Breast epithelium (tissue), 4 donors: ENCODE measurements at regions not wholly inside any gene's neighbourhood (a gene's known extent, or its start where the extent isn't known, plus 50 kb on each side); places are given as distances from the start of the nearest gene placed in this dataset.

Experiments used
- DNase-seq, 2 donors: peaks; one replicate each; pipeline ENCODE4 v3.0.0-alpha.2; 2019; ENCODE audit warnings: low spot score in 2 of 2
- H3K27ac ChIP-seq, 2 donors: fragments of 200-600 bp; sonication (generic) in 1 of 2; one replicate each; pipeline ENCODE4 v1.5.1; 2016 to 2019; ENCODE audit warnings: mild to moderate bottlenecking in 1 of 2
- H3K27me3 ChIP-seq, 2 donors: fragments of 200-600 bp; sonication (generic) in 1 of 2; one replicate each; pipeline versions ENCODE4 v1.5.1 to v1.6.0; 2017 to 2019; ENCODE audit warnings: control low read depth in 1 of 2, mild to moderate bottlenecking in 1 of 2
- H3K36me3 ChIP-seq: fragments of 200-600 bp; one replicate; pipeline ENCODE4 v1.5.1; 2019
- H3K4me1 ChIP-seq, 2 donors: fragments of 200-600 bp; sonication (generic); one replicate each; pipeline ENCODE4 v1.5.1; 2016 to 2019; ENCODE audit warnings: control low read depth in 1 of 2
- H3K4me3 ChIP-seq, 3 donors: fragments of 200-600 bp; sonication (generic); 1 replicate in 2 of 3; 2 replicates in 1 of 3; pipeline ENCODE4 v1.5.1; 2016 to 2019; ENCODE audit warnings: mild to moderate bottlenecking in 3 of 3, moderate library complexity in 2 of 3
- H3K9me3 ChIP-seq, 2 donors: fragments of 200-600 bp; sonication (generic) in 1 of 2; one replicate each; pipeline ENCODE4 v1.5.1; 2016 to 2019; ENCODE audit warnings: control low read depth in 1 of 2
- POLR2A ChIP-seq: fragments of 450-650 bp; IDR thresholded peaks from one replicate; pipeline ENCODE4 v1.6.1; 2016; ENCODE audit warnings: antibody characterized with exemption, mild to moderate bottlenecking, moderate library complexity
- POLR2AphosphoS5 ChIP-seq, 3 donors: sonication (generic); formaldehyde crosslinking; IDR thresholded peaks; one replicate each; pipeline ENCODE4 v1.6.1; 2017; ENCODE audit warnings: antibody characterized with exemption in 3 of 3
- intact Hi-C: fragments of 100-400 bp; cut with DNase I; formaldehyde crosslinking; loops from one replicate; pipeline ENCODE4 v1.15.1; 2023; ENCODE audit warnings: low total_unique reads
- TF ChIP-seq, protein P1 (sequence below), 3 donors: fragments of 450-650 bp; IDR thresholded peaks; one replicate each; pipeline ENCODE4 v1.5.1; 2016 to 2017; ENCODE audit warnings: antibody characterized with exemption in 3 of 3, mild to moderate bottlenecking in 3 of 3, moderate library complexity in 3 of 3

DNA sequence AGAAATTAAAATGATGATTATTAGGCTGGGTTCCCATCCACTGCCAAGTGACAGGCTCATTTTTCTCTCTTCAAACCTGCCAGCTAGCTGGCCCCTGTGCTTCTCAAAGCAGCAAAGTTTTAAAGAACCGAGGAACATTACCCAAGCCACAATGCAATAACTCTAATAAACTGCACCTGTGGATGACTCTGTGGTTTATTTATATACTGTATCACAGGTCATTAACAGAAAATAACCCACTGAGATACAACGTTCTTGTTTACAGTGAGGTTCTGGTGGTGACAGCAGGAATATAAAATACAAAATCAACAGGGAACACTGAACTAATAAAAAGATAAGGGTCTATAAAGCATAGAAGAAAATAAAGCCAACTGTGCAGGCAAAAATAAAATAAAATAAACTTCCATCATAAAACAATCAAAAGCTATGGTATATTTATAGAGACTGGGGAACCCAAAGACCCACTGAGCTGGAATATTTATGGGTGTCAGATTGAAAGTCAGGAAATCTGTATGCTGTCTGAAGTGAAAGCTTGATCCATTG lies 472.9 kb downstream of the NOVA1 start:
- H3K27ac ChIP-seq = no peak overlapping the region
- no peaks in the 10 kb centered on the region for H3K4me1 ChIP-seq
- no peaks in the 10 kb centered on the region for H3K9me3 ChIP-seq
- H3K4me3 ChIP-seq = no peak overlapping the region
- H3K27me3 ChIP-seq = no peaks in the 10 kb centered on the region
- intact Hi-C loops = no loop called here
- TF ChIP-seq POLR2AphosphoS5 (IDR thresholded peaks at IDR 0.05) = no peak
- TF ChIP-seq POLR2A = no peak
- TF ChIP-seq, protein P1, sequence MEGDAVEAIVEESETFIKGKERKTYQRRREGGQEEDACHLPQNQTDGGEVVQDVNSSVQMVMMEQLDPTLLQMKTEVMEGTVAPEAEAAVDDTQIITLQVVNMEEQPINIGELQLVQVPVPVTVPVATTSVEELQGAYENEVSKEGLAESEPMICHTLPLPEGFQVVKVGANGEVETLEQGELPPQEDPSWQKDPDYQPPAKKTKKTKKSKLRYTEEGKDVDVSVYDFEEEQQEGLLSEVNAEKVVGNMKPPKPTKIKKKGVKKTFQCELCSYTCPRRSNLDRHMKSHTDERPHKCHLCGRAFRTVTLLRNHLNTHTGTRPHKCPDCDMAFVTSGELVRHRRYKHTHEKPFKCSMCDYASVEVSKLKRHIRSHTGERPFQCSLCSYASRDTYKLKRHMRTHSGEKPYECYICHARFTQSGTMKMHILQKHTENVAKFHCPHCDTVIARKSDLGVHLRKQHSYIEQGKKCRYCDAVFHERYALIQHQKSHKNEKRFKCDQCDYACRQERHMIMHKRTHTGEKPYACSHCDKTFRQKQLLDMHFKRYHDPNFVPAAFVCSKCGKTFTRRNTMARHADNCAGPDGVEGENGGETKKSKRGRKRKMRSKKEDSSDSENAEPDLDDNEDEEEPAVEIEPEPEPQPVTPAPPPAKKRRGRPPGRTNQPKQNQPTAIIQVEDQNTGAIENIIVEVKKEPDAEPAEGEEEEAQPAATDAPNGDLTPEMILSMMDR (IDR thresholded peaks at IDR 0.05) = no peak
- H3K36me3 ChIP-seq = no peaks in the 10 kb centered on the region
- DNase-seq = no peak

DNA sequence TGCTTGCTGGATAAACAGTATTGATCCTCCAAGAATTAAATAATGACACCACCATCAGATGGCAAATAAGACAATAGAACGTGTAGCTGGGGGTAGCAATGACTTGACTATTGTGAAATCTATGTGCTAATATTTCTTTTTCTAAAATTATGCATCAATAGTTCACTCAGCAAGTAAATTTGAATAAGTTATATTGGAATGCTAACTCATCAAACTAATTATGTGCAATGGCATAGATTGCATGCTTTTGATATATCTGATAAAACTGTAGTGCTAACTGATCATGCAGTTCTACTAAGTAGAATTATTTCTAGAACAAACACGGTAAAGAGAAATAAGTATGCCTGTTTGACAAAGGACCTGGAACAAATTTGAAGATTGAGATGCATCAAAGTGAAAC lies 474.4 kb downstream of the NOVA1 start:
- Histone ChIP-seq H3K4me1 (no peaks in the 10 kb centered on the region), H3K9me3 (no peaks in the 10 kb centered on the region), H3K36me3 (no peaks in the 10 kb centered on the region), H3K4me3 (no peak overlapping the region), H3K27me3 (no peaks in the 10 kb centered on the region), H3K27ac (no peak overlapping the region)
- intact Hi-C loops = no loop called here
- TF ChIP-seq, protein P1 (IDR thresholded peaks at IDR 0.05) = no peak
- no peak for TF ChIP-seq POLR2A
- no peak for TF ChIP-seq POLR2AphosphoS5 (IDR thresholded peaks at IDR 0.05)
- no peak for DNase-seq

DNA sequence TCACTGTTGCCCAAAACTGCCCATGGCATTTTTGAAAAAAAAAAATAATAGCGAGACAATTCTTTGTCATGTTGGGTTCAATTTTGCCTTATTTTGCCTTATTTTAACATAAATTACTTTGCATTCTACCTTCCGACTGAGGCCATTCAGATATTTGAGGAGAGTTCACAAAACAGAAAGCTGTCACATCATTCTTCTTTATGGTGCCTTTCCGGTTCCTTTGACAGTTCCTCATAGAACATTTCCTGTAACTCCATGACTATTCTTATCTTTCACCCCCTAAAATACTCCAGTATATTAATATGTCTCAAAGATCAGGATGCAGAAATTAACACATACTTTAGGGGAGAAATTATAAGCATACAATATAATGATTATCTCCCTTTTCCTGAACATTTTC lies 476.7 kb downstream of the NOVA1 start:
- no peak for DNase-seq
- H3K4me3 ChIP-seq = no peak overlapping the region
- no peaks in the 10 kb centered on the region for H3K36me3 ChIP-seq
- no peak overlapping the region for H3K27ac ChIP-seq
- no peaks in the 10 kb centered on the region for H3K9me3 ChIP-seq
- TF ChIP-seq POLR2AphosphoS5 (IDR thresholded peaks at IDR 0.05) = no peak
- TF ChIP-seq, protein P1 (IDR thresholded peaks at IDR 0.05) = no peak
- TF ChIP-seq POLR2A = no peak
- intact Hi-C loops = no loop called here
- no peaks in the 10 kb centered on the region for H3K27me3 ChIP-seq
- H3K4me1 ChIP-seq = no peaks in the 10 kb centered on the region

DNA sequence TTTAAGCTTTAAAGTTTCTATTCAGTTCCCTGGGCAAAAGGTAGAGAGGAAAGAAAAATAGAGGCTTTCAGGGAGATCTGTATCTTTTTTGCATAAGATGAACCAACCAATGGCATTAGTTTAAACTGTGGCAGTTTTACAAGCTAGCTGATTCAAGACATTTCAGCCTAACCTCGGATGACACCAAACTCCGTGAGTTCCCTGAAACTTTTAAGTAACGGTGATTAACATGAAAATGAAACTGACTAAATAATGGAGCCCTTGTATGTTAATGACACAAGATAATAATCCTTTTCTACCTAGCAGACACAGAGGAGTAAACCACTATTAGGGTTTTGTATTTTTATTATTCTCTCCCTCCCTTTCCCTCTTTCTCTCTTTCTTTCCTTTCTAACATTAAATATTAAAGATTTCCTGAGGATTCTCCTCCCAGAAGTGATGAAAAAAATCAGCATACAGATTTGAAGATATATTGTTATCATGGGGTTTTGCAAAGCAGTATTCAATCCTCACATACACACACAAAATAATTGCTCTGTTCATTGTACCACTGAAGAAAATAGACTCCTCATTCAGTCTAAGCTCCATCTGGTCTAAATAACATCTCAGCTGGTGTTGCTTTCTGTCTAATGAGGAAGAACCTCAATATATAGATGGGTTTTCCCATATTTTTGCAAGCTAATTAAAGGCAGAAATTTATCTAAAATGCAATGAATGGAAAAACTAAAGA lies 483.8 kb downstream of the NOVA1 start:
- no peaks in the 10 kb centered on the region for H3K27me3 ChIP-seq
- no peaks in the 10 kb centered on the region for H3K4me1 ChIP-seq
- H3K4me3 ChIP-seq = no peak overlapping the region
- no peak overlapping the region for H3K27ac ChIP-seq
- no peaks in the 10 kb centered on the region for H3K9me3 ChIP-seq
- no peaks in the 10 kb centered on the region for H3K36me3 ChIP-seq
- intact Hi-C loops = no loop called here
- TF ChIP-seq POLR2AphosphoS5 (IDR thresholded peaks at IDR 0.05) (no peak), POLR2A (no peak)
- TF ChIP-seq, protein P1 (IDR thresholded peaks at IDR 0.05) = no peak
- DNase-seq = no peak

DNA sequence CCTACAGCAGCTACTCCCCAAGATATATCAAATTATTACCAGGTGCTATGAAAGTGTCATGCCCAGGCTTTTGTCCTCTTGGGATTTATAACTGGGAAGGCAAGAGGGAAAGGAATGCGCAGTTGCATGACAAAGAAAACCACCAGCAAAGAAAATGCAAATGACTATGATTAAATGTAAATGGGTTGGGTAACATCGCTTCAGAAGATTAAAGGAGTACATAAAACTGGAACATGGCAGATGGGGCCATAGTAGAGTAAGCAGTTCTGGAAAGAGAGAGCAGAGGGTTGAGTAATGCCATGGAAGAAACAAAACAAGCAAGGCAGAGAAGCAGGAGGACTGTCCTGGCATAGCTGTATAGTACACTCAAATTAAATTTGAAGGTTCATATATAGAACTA lies 493.1 kb downstream of the NOVA1 start:
- H3K36me3 ChIP-seq = no peaks in the 10 kb centered on the region
- DNase-seq = no peak
- H3K9me3 ChIP-seq = no peaks in the 10 kb centered on the region
- H3K4me1 ChIP-seq = no peaks in the 10 kb centered on the region
- intact Hi-C loops = no loop called here
- no peak overlapping the region for H3K4me3 ChIP-seq
- no peaks in the 10 kb centered on the region for H3K27me3 ChIP-seq
- no peak for TF ChIP-seq POLR2A
- TF ChIP-seq, protein P1 (IDR thresholded peaks at IDR 0.05) = no peak
- no peak overlapping the region for H3K27ac ChIP-seq
